ENCODE measurements at regions not wholly inside any gene's neighbourhood (a gene's known extent, or its start where the extent isn't known, plus 50 kb on each side); places are given as distances from the start of the nearest gene placed in this dataset.
A peak's percentile ranks its signal among the peaks of the same experiment; 100 is the strongest.

DNA sequence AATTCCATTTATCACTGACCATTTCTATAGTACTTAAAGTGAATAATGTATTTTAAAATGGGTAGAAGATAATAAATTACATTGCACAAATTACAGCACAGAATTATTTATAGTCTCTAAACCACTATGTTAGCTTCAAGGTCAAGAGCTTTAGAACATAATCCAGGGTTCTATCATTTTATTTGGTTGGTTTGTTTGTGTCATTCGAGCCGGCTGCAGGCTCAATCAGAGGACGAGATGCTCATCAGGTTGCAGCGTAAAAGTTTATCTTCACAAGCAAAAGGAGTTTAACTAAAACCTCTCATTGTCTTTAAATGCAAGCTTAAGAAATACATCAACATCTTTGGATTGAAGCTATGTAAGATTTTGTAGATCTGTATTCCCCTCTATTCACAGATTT is 523.8 kb downstream of the EFNA5 start:
- DNase-seq, result peak; percentile 32

DNA sequence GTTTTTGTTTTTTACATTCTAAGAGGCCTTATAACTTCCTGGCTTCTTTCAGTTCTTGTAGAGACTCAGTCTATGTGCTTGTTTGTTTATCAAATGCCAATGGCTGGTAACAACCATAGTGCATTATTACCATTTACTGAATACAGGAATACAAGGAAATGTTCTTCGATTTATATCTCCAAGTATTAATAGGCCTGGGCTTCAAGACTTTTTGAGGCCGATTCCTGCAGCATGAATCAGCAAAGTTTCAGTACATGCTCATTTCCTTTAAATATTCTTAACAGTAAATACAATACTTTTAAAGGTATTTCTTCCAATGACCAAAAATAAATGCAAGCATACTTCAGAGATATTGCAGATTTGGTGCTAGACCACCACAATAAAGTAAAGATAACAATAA is 535.3 kb downstream of the EFNA5 start:
- no peak for DNase-seq

DNA sequence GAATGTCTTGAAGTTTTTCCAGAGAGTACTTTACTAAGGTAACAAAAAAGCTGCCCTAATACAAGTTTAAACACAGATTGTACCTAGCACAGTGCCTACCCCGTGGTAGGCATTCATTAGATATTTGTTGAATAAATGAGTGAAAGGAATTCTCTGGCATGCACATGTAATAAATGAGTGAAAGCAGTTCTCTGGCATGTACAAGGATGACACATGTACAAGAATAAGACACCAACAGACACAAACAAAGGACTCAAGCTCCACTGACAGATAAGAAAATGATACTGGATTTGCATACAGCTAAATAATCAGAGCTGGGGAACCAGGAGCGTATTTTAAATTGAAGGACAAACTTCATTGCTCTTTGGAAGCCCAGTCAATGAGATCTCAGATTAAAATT is 535.8 kb downstream of the EFNA5 start:
- DNase-seq, result no peak

GRCh38 chr5:107129051-107129450 is 541.7 kb downstream of the EFNA5 start:
- DNase-seq, result no peak

DNA sequence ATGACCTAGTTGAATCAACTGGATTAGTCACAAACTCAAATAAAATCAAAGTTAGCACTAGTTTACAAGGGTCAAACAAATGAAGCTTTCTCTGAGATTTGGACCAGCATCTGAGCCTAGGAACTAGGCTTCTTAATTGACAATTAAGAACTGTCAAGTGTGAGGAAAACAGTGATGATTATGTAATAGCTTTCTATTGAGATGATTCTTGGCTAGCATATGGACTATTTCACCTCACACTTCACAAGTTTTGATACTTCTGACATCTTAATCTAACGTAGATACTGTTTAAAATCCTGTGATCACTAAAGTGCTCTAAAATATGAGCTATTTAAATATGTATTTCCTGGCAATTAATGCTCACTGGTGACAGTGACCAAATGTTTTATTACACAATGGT is 542.9 kb downstream of the EFNA5 start:
- DNase-seq, result no peak

GRCh38 chr5:107126341-107126740 is 544.4 kb downstream of the EFNA5 start:
- no peak for DNase-seq

DNA sequence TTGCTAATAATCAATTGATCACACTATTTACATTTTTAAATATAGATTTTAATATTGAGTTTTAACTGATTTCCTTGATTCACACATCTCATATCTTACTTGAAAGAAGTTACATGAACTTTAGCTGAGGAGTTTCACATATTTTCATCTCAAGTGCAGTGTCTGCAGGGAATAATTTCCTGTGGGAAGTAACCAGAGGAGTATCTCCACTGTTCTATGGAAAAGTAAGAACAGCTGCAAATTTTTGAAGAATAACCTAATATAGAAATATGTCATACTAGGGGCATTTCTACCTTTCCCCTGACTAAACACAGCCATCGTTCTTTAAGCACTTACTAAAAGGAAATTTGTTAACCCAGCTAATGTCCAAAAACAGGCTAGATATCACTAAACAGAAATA is 546.4 kb downstream of the EFNA5 start:
- no peak for DNase-seq

GRCh38 chr5:107123014-107123413 is 547.7 kb downstream of the EFNA5 start:
- DNase-seq, result no peak

- DNase-seq, result no peak
These were observed 548.8 kb downstream of the EFNA5 start for GRCh38 chr5:107121793-107122519.

DNA sequence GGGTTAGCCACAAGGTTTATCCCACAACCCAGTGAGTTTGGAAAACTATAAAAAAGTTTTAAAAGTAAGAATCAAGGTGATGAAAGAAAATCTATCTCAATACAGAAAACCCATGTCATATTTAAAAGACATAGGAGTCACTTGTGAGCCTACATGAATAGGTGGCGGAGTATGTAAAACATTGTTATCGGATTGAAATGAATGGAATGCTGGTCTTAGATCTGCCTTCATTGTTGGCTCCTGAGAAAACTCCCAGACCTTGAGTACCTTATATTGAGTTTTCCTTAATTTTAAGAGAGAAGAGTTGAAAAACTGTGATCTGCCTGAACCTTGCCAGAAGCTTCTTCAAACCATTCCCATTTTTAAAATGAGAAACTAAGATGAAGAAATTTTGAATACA is 551.1 kb downstream of the EFNA5 start:
- DNase-seq, result no peak

GRCh38 chr5:107118184-107119019 is 552.3 kb downstream of the EFNA5 start:
- DNase-seq, result no peak

- DNase-seq, result no peak
These were observed 558.5 kb downstream of the EFNA5 start for GRCh38 chr5:107112216-107112615.

DNA sequence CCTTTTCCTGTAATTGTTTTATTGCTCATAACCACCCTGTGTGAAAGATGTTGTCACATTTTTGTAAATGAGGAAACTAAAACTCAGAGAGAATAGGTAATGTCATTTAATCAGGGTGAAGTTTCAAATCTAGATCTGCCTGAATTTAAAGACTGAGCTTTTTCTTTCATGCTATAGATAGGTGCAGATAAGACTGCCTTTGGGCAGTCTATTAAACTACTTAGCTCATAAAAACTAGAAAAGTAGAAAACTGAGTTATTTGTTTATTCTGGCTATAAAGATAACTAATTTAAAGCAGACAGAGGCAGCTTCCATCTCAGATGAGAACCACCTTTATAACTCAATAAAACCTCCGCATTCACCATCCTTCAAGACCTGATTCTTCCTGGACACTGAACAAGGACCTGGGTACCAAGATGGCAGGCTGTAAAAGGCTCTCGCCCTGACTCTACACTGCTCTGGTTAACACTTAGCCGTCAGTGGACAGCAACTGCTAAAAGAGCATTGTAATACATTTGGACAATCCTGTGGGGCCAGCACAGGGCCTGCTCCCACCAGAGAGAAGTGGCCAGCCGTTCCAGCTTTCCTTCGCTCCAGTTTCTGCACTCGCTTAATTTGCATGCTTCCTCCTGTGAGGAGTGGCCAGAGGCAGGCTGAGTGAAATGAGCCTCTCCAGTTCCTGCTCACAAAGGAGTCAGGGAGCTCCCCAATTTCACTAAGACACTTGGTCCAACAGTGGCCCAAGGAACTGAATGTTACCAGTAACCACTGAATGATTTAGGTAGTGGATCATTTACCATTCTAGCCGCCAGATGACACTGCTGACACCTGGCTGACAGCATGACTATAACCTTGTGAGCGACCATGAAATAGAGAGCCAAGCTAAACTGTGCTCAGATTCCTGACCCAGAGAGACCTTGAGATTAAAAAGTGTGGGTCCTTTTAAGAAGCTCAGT is 566.4 kb downstream of the EFNA5 start:
- peak; percentile 67 for DNase-seq

GRCh38 chr5:107103522-107103921 is 567.2 kb downstream of the EFNA5 start:
- DNase-seq, result no peak

DNA sequence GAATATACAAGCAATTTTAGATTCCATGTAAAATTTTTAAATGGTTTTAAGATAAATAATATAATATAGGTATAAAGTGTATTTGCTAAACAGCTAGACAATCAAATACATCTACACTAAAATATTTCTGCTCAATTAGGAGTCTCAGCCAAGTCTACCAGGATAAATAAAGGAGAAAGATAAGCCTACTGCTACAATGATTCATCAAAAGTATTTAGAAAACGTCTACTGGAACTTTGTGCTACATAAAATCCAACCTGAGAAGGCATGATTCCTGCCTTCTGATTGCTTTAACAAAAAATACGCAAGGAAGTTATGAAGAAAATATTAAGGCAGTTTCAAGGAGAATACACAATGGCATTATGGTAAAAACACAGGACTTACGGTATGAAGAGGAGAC is 570.6 kb downstream of the EFNA5 start:
- no peak for DNase-seq

DNA sequence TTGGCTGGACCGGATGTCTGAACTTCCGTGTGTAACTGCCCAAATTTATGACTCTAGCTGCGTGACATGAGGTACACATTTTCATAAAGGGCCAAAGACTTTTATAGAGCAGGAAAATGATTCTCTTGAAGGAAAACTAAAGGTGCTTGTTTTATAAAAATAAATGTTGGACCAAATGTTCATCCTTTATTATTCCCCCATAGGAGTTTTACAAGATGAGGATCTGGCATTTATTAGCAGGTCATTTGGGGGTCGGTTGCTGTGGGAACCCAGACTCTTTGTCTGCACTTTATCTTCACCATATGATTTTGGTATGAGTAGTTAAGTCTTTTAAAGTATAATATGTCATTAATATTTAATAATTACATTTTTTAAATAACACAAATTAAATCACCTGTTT is 571.2 kb downstream of the EFNA5 start:
- DNase-seq, result no peak

DNA sequence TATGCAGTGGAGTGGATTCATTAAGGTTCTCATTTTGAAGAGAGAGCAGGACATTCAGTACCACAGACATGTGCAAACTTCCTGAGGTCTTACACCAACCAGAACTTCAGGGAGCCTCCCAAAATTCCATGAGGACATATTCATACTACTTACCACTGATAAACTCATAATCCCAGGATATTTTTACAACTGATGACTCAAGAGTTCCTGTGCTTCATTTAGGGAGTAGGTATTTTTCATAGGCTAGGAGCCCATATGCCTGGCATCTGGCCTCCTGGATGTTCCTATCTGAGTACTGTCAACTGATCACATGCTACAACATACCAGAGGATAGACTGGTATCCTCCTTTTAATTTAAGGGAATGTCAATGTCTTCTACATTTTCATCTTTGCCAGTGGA is 578.0 kb downstream of the EFNA5 start:
- no peak for DNase-seq

- DNase-seq, result no peak
These were observed 580.2 kb downstream of the EFNA5 start for GRCh38 chr5:107090506-107090905.

- no peak for DNase-seq
These were observed 581.8 kb downstream of the EFNA5 start for GRCh38 chr5:107088907-107089306.

DNA sequence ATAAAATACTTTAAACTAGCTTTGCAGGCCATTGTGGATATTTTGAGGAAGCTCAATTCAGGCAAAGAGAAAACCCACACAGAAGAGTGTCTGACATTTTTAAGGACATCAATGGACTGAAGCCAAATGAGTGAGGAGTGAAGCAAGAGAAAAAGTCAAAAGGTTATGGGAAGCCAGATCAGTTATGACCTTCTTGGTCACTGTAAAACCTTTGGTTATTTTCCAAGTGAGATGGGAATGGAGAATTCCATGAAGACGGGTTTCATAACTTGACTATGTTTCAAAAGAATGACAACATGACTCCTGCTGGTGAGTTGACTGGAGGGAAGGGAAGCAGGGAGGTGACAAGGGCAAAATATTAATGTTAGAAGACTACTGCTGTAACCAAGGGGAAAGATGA is 585.2 kb downstream of the EFNA5 start:
- no peak for DNase-seq

GRCh38 chr5:107074996-107075395 is 595.7 kb downstream of the EFNA5 start:
- no peak for DNase-seq

GRCh38 chr5:107072967-107073366 is 597.8 kb downstream of the EFNA5 start:
- DNase-seq, result no peak

DNA sequence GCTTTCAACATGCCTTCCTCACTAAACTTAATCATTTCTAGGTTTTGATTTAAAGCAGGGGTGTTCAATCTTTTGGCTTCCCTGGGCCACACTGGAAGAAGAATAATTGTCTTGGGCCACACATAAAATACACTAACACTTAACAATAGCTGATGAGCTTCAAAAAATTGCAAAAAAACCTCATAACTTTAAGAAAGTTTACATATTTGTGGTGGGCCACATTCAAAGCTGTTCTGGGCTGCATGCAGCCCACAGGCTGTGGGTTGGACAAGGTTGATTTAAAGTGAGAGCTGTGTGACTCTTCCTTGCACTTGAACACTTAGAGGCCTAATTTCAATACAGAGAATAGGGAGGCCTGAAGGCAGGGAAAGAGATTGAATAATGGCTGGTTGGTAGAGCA is 598.3 kb downstream of the EFNA5 start:
- no peak for DNase-seq
